ENCODE measurements at regions not wholly inside any gene's neighbourhood (a gene's known extent, or its start where the extent isn't known, plus 50 kb on each side); places are given as distances from the start of the nearest gene placed in this dataset.

DNA sequence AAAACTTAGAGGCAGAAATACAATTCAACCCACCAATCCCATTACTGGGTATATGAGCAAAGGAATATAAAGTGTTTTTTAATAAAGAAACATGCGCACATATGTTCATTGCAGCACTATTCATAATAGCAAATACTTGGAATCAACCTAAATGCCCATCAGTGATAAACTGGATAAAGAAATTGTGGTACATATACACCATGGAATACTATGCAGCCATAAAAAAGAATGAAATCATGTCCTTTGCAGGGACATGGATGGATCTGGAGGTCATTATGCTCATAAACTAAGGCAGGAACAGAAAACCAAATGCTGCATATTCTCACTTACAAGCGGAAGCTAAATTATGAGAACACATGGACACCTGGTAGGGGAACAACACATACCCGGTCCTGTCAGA is 807.7 kb upstream of the INTU start:
- no peak overlapping the region for H3K9ac ChIP-seq (ENCODE audit: insufficient read depth, low read depth, low read length)
- ChIA-PET CTCF (ENCODE audit: low intra/inter-chr PET ratio, low total read pairs) (no interaction called here), POLR2A (no interaction called here)
- H3K27me3 ChIP-seq (ENCODE audit: control insufficient read depth in 1 of 2, insufficient read depth in 2 of 2, low read length in 2 of 2): no peaks in the 10 kb centered on the region; a peak in 1 of 5 replicates
- in situ Hi-C loops (cut with HindIII; ENCODE audit: extremely low pct_ligation_motif_present, low pct_unique_long_range_greater_than_20kb): no loop called here
- intact Hi-C loops (cut with micrococcal nuclease; ENCODE audit: unreplicated experiment): no loop called here
- H4K20me1 ChIP-seq (ENCODE audit: insufficient read depth, low read length): no peaks in the 10 kb centered on the region
- no peaks in the 10 kb centered on the region for H3K4me1 ChIP-seq (ENCODE audit: insufficient read depth, low read length)
- WGBS (ENCODE audit: low lambda C conversion rate): 36% methylated on average over 3 of the region's 3 CpGs
- FAIRE-seq (no peak), DNase-seq (ENCODE audit: low spot score) (no peak), ATAC-seq (no peak)
- H3K79me2 ChIP-seq (ENCODE audit: insufficient read depth, low read length): no peaks in the 10 kb centered on the region
- no peak overlapping the region for H3K4me2 ChIP-seq (ENCODE audit: low read depth, low read length)
- no TSS peak for BruUV-seq (replicated peaks)
- no peak overlapping the region for H2AFZ ChIP-seq (ENCODE audit: low read length)
- H3K36me3 ChIP-seq (replicated peaks in 1 of 2; ENCODE audit: control insufficient read depth in 1 of 2, insufficient read depth in 2 of 2, low read length in 2 of 2): no peaks in the 10 kb centered on the region
- H3K27ac ChIP-seq (ENCODE audit: extremely low read length, insufficient read depth, low read length): no peak overlapping the region
- 0 out of 2 replicates have a peak, but pooled peaks cover 3% of the 10 kb centered on the region for H3K9me3 ChIP-seq (ENCODE audit: low read length)
- H3K4me3 ChIP-seq (replicated peaks in 1 of 3; ENCODE audit: insufficient read depth in 1 of 3, low read depth in 2 of 3, low read length in 3 of 3): no peak overlapping the region
- TF ChIP-seq RFX3 (CRISPR knock-in tag; IDR thresholded peaks at IDR 0.05): no peak
- TF ChIP-seq, protein P1, sequence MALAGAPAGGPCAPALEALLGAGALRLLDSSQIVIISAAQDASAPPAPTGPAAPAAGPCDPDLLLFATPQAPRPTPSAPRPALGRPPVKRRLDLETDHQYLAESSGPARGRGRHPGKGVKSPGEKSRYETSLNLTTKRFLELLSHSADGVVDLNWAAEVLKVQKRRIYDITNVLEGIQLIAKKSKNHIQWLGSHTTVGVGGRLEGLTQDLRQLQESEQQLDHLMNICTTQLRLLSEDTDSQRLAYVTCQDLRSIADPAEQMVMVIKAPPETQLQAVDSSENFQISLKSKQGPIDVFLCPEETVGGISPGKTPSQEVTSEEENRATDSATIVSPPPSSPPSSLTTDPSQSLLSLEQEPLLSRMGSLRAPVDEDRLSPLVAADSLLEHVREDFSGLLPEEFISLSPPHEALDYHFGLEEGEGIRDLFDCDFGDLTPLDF (CRISPR knock-in tag; IDR thresholded peaks at IDR 0.05): no peak
- TF ChIP-seq MBD4 (IDR thresholded peaks at IDR 0.05; ENCODE audit: borderline replicate concordance, low read length): no peak
- no peak for TF ChIP-seq ZNF101 (CRISPR knock-in tag; IDR thresholded peaks at IDR 0.05; ENCODE audit: borderline replicate concordance, low read depth)
- TF ChIP-seq ELF4 (CRISPR knock-in tag; IDR thresholded peaks at IDR 0.05; ENCODE audit: borderline replicate concordance): no peak
- TF ChIP-seq RNF2 (conservative IDR thresholded peaks at IDR 0.05; ENCODE audit: low read depth): no peak
- TF ChIP-seq SRY (CRISPR knock-in tag; IDR thresholded peaks at IDR 0.05): no peak
- TF ChIP-seq FOXA1 (IDR thresholded peaks at IDR 0.05): no peak
- no peak for TF ChIP-seq FOXA1 (CRISPR knock-in tag; IDR thresholded peaks at IDR 0.05)
- TF ChIP-seq ZNF607 (CRISPR knock-in tag; IDR thresholded peaks at IDR 0.05; ENCODE audit: borderline replicate concordance): no peak
- no peak for TF ChIP-seq ZNF879 (CRISPR knock-in tag; IDR thresholded peaks at IDR 0.05)
- TF ChIP-seq, protein P2, sequence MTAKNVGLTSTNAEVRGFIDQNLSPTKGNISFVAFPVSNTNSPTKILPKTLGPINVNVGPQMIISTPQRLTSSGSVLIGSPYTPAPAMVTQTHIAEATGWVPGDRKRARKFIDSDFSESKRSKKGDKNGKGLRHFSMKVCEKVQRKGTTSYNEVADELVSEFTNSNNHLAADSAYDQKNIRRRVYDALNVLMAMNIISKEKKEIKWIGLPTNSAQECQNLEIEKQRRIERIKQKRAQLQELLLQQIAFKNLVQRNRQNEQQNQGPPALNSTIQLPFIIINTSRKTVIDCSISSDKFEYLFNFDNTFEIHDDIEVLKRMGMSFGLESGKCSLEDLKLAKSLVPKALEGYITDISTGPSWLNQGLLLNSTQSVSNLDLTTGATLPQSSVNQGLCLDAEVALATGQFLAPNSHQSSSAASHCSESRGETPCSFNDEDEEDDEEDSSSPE (CRISPR knock-in tag; IDR thresholded peaks at IDR 0.05): no peak
- TF ChIP-seq ZBTB7B (CRISPR knock-in tag; IDR thresholded peaks at IDR 0.05): no peak
- TF ChIP-seq, protein P3, sequence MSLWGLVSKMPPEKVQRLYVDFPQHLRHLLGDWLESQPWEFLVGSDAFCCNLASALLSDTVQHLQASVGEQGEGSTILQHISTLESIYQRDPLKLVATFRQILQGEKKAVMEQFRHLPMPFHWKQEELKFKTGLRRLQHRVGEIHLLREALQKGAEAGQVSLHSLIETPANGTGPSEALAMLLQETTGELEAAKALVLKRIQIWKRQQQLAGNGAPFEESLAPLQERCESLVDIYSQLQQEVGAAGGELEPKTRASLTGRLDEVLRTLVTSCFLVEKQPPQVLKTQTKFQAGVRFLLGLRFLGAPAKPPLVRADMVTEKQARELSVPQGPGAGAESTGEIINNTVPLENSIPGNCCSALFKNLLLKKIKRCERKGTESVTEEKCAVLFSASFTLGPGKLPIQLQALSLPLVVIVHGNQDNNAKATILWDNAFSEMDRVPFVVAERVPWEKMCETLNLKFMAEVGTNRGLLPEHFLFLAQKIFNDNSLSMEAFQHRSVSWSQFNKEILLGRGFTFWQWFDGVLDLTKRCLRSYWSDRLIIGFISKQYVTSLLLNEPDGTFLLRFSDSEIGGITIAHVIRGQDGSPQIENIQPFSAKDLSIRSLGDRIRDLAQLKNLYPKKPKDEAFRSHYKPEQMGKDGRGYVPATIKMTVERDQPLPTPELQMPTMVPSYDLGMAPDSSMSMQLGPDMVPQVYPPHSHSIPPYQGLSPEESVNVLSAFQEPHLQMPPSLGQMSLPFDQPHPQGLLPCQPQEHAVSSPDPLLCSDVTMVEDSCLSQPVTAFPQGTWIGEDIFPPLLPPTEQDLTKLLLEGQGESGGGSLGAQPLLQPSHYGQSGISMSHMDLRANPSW (CRISPR knock-in tag; IDR thresholded peaks at IDR 0.05; ENCODE audit: borderline replicate concordance): no peak
- no peak for TF ChIP-seq ZMYM4 (CRISPR knock-in tag; IDR thresholded peaks at IDR 0.05)
- TF ChIP-seq MXD4 (CRISPR knock-in tag; IDR thresholded peaks at IDR 0.05): no peak
- TF ChIP-seq, protein P4, sequence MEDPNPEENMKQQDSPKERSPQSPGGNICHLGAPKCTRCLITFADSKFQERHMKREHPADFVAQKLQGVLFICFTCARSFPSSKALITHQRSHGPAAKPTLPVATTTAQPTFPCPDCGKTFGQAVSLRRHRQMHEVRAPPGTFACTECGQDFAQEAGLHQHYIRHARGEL (CRISPR knock-in tag; IDR thresholded peaks at IDR 0.05): no peak
- TF ChIP-seq, protein P5, sequence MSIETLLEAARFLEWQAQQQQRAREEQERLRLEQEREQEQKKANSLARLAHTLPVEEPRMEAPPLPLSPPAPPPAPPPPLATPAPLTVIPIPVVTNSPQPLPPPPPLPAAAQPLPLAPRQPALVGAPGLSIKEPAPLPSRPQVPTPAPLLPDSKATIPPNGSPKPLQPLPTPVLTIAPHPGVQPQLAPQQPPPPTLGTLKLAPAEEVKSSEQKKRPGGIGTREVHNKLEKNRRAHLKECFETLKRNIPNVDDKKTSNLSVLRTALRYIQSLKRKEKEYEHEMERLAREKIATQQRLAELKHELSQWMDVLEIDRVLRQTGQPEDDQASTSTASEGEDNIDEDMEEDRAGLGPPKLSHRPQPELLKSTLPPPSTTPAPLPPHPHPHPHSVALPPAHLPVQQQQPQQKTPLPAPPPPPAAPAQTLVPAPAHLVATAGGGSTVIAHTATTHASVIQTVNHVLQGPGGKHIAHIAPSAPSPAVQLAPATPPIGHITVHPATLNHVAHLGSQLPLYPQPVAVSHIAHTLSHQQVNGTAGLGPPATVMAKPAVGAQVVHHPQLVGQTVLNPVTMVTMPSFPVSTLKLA (IDR thresholded peaks at IDR 0.05): no peak
- TF ChIP-seq, protein P6, sequence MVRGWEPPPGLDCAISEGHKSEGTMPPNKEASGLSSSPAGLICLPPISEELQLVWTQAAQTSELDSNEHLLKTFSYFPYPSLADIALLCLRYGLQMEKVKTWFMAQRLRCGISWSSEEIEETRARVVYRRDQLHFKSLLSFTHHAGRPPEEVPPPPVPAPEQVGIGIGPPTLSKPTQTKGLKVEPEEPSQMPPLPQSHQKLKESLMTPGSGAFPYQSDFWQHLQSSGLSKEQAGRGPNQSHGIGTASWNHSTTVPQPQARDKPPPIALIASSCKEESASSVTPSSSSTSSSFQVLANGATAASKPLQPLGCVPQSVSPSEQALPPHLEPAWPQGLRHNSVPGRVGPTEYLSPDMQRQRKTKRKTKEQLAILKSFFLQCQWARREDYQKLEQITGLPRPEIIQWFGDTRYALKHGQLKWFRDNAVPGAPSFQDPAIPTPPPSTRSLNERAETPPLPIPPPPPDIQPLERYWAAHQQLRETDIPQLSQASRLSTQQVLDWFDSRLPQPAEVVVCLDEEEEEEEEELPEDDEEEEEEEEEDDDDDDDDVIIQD (CRISPR knock-in tag; IDR thresholded peaks at IDR 0.05; ENCODE audit: low read depth): no peak
